ENCODE measurements at regions not wholly inside any gene's neighbourhood (a gene's known extent, or its start where the extent isn't known, plus 50 kb on each side); places are given as distances from the start of the nearest gene placed in this dataset.

DNA sequence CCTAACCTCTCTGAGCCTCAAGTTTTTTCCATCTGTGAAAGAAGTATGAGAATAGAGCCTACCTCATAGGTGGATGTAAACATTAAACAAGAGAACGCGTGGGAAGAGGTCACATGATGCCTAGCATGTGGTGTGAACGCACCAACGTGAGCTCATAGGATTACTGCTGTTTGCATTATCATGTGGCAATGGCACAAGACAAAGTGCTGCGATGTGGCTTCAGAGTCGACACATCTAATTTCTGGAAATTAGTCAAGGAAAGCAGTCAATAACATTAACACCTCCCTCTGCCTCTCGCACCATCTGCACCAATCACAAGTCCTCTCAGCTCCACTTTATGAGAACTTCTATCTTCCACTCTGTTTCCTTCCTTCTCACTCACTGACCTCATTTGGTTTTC lies 489.7 kb downstream of the COG6 start:
- ATAC-seq, result no peak
- Mint-ChIP-seq H3K36me3 (peaks cover 0 to 7% (median 0%) of the 10 kb centered on the region in 5 donors), H3K27ac (peak overlapping the region in 3 of 9 donors; percentile 41 to 46 (median 43)), H3K9me3 (peaks cover 0 to 1% (median 0%) of the 10 kb centered on the region in 11 donors), H3K27me3 (no peaks in the 10 kb centered on the region), H3K4me1 (peaks cover 27 to 68% (median 60%) of the 10 kb centered on the region in 7 donors), H3K4me3 (no peak overlapping the region)
- no peaks in the 10 kb centered on the region for H3K36me3 ChIP-seq (ENCODE audit: control insufficient read depth in 2 of 3, insufficient read depth in 3 of 3, low read length in 3 of 3)
- H3K9me3 ChIP-seq (ENCODE audit: control insufficient read depth in 2 of 3, low read length in 3 of 3), result no peaks in the 10 kb centered on the region
- no peak overlapping the region for H3K27ac ChIP-seq (ENCODE audit: low read depth, low read length)
- H3K4me3 ChIP-seq (ENCODE audit: low read length), result no peak overlapping the region
- H3K4me1 ChIP-seq (ENCODE audit: control insufficient read depth in 2 of 2, insufficient read depth in 2 of 2, low read length in 2 of 2), result peaks cover 0 to 22% of the 10 kb centered on the region in 2 donors
- ChIA-PET POLR2A (no interaction called here), CTCF (interaction anchor here (0.6 to 1.0 kb wide), 3 partner anchors 50 to 524 kb away, joined by 3 read pairs; no protein-coding TSS in a partner anchor)
- H3K27me3 ChIP-seq (ENCODE audit: control insufficient read depth in 2 of 2, insufficient read depth in 2 of 2, low read length in 2 of 2), result no peaks in the 10 kb centered on the region
- peak in 1 of 9 donors; percentile 32 for DNase-seq
- intact Hi-C loops (cut with micrococcal nuclease), result loop anchor here in 1 of 2 donors (5.0 kb wide), 1 partner anchor 38 kb away; no protein-coding TSS in a partner anchor

GRCh38 chr13:40146063-40146462 lies 490.6 kb downstream of the COG6 start:
- peak overlapping the region in 6 of 9 donors; percentile 9 to 67 (median 53) for H3K27ac Mint-ChIP-seq
- Histone ChIP-seq H3K4me3 (ENCODE audit: low read length) (no peak overlapping the region), H3K9me3 (ENCODE audit: control insufficient read depth in 2 of 3, low read length in 3 of 3) (no peaks in the 10 kb centered on the region), H3K27ac (ENCODE audit: low read depth, low read length) (no peak overlapping the region), H3K4me1 (ENCODE audit: control insufficient read depth in 2 of 2, insufficient read depth in 2 of 2, low read length in 2 of 2) (peaks cover 0 to 22% of the 10 kb centered on the region in 2 donors), H3K36me3 (ENCODE audit: control insufficient read depth in 2 of 3, insufficient read depth in 3 of 3, low read length in 3 of 3) (no peaks in the 10 kb centered on the region), H3K27me3 (ENCODE audit: control insufficient read depth in 2 of 2, insufficient read depth in 2 of 2, low read length in 2 of 2) (no peaks in the 10 kb centered on the region)
- peaks cover 31 to 73% (median 62%) of the 10 kb centered on the region in 7 donors for H3K4me1 Mint-ChIP-seq
- peaks cover 0 to 3% (median 0%) of the 10 kb centered on the region in 11 donors for H3K9me3 Mint-ChIP-seq
- POLR2A ChIA-PET, result no interaction called here
- peaks cover 0 to 7% (median 0%) of the 10 kb centered on the region in 5 donors for H3K36me3 Mint-ChIP-seq
- H3K27me3 Mint-ChIP-seq, result no peaks in the 10 kb centered on the region
- no peak for ATAC-seq
- DNase-seq, result no peak
- CTCF ChIA-PET, result interaction anchor here (0.7 kb wide), 1 partner anchor 232 kb away, joined by 3 read pairs; no protein-coding TSS in a partner anchor
- peak overlapping the region in 3 of 10 donors; percentile 40 to 78 (median 41) for H3K4me3 Mint-ChIP-seq
- intact Hi-C loops (cut with micrococcal nuclease), result loop anchor here in 1 of 2 donors (5.0 kb wide), 1 partner anchor 39 kb away; no protein-coding TSS in a partner anchor

GRCh38 chr13:40146611-40147117 lies 491.2 kb downstream of the COG6 start:
- Histone ChIP-seq H3K27me3 (ENCODE audit: control insufficient read depth in 2 of 2, insufficient read depth in 2 of 2, low read length in 2 of 2) (no peaks in the 10 kb centered on the region), H3K4me3 (ENCODE audit: low read length) (no peak overlapping the region), H3K27ac (ENCODE audit: low read depth, low read length) (no peak overlapping the region), H3K4me1 (ENCODE audit: control insufficient read depth in 2 of 2, insufficient read depth in 2 of 2, low read length in 2 of 2) (peaks cover 0 to 22% of the 10 kb centered on the region in 2 donors), H3K9me3 (ENCODE audit: control insufficient read depth in 2 of 3, low read length in 3 of 3) (no peaks in the 10 kb centered on the region), H3K36me3 (ENCODE audit: control insufficient read depth in 2 of 3, insufficient read depth in 3 of 3, low read length in 3 of 3) (no peaks in the 10 kb centered on the region)
- Mint-ChIP-seq H3K4me3 (peak overlapping the region; percentile 2 to 78 (median 40)), H3K36me3 (peaks cover 0 to 9% (median 0%) of the 10 kb centered on the region in 5 donors), H3K27ac (peak overlapping the region; percentile 9 to 82 (median 57)), H3K4me1 (peaks cover 31 to 77% (median 65%) of the 10 kb centered on the region in 7 donors), H3K9me3 (peaks cover 0 to 6% (median 0%) of the 10 kb centered on the region in 11 donors), H3K27me3 (no peaks in the 10 kb centered on the region)
- peak in 5 of 9 donors; percentile 11 to 25 (median 14) for DNase-seq
- intact Hi-C loops (cut with micrococcal nuclease), result loop anchor here in 1 of 2 donors (5.0 kb wide), 1 partner anchor 39 kb away; no protein-coding TSS in a partner anchor
- ChIA-PET POLR2A (no interaction called here), CTCF (no interaction called here)
- no peak for ATAC-seq

DNA sequence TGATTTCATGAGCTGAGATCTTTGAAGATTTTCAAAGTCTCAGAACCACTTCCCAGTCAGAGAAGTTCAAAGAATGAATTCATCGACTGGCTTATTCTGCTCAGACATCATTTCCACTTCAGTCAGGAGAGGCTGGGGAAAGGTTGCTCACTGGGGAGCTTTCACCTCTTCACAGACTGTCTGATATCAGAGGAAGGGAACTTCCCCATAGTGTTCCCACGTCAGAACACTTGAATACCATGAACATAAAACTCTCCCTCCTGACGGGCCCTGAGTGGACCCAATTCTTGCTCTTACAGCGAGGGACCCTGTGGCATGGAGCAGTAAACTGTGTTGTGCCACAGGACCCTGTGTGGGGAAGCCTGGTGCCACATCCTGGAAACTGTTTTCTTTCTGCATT lies 492.6 kb downstream of the COG6 start:
- peaks cover 36 to 78% (median 67%) of the 10 kb centered on the region in 7 donors for H3K4me1 Mint-ChIP-seq

GRCh38 chr13:40148742-40149141 lies 493.3 kb downstream of the COG6 start:
- no peak for DNase-seq
- Histone ChIP-seq H3K27me3 (ENCODE audit: control insufficient read depth in 2 of 2, insufficient read depth in 2 of 2, low read length in 2 of 2) (no peaks in the 10 kb centered on the region), H3K36me3 (ENCODE audit: control insufficient read depth in 2 of 3, insufficient read depth in 3 of 3, low read length in 3 of 3) (no peaks in the 10 kb centered on the region), H3K27ac (ENCODE audit: low read depth, low read length) (peak overlapping the region; percentile 6), H3K9me3 (ENCODE audit: control insufficient read depth in 2 of 3, low read length in 3 of 3) (no peaks in the 10 kb centered on the region), H3K4me3 (ENCODE audit: low read length) (no peak overlapping the region), H3K4me1 (ENCODE audit: control insufficient read depth in 2 of 2, insufficient read depth in 2 of 2, low read length in 2 of 2) (peaks cover 0 to 29% of the 10 kb centered on the region in 2 donors)
- peaks cover 0 to 11% (median 0%) of the 10 kb centered on the region in 5 donors for H3K36me3 Mint-ChIP-seq
- peaks cover 33 to 78% (median 68%) of the 10 kb centered on the region in 7 donors for H3K4me1 Mint-ChIP-seq
- H3K27ac Mint-ChIP-seq, result peak overlapping the region in 8 of 9 donors; percentile 73 to 94 (median 81)
- no peak for ATAC-seq
- ChIA-PET CTCF (no interaction called here), POLR2A (interaction anchor here (0.6 kb wide), 1 partner anchor 73 kb away, joined by 4 read pairs; no protein-coding TSS in a partner anchor)
- intact Hi-C loops (cut with micrococcal nuclease), result loop anchor here (1.0 to 5.0 kb wide), 4 partner anchors 39 to 58 kb away; no protein-coding TSS in a partner anchor
- H3K4me3 Mint-ChIP-seq, result peak overlapping the region in 2 of 10 donors; percentile 45 to 50
- peaks cover 0 to 10% (median 0%) of the 10 kb centered on the region in 11 donors for H3K9me3 Mint-ChIP-seq
- no peaks in the 10 kb centered on the region for H3K27me3 Mint-ChIP-seq

More for the DNA sequence above, 492.6 kb downstream of the COG6 start:
- POLR2A ChIA-PET, result interaction anchor here (0.9 kb wide), 1 partner anchor 24 kb away, joined by 4 read pairs; no protein-coding TSS in a partner anchor
- CTCF ChIA-PET, result interaction anchor here (0.7 kb wide), 1 partner anchor 58 kb away, joined by 3 read pairs; no protein-coding TSS in a partner anchor
- H3K36me3 Mint-ChIP-seq, result peaks cover 0 to 11% (median 0%) of the 10 kb centered on the region in 5 donors
- DNase-seq (peak in 7 of 9 donors; percentile 33 to 72 (median 52)), ATAC-seq (peak; percentile 94)
- peak overlapping the region; percentile 69 to 94 (median 79) for H3K27ac Mint-ChIP-seq
- intact Hi-C loops (cut with micrococcal nuclease), result loop anchor here (1.0 to 5.0 kb wide), 4 partner anchors 39 to 58 kb away; no protein-coding TSS in a partner anchor
- Histone ChIP-seq H3K4me3 (ENCODE audit: low read length) (no peak overlapping the region), H3K4me1 (ENCODE audit: control insufficient read depth in 2 of 2, insufficient read depth in 2 of 2, low read length in 2 of 2) (peaks cover 0 to 23% of the 10 kb centered on the region in 2 donors), H3K27ac (ENCODE audit: low read depth, low read length) (peak overlapping the region; percentile 6), H3K9me3 (ENCODE audit: control insufficient read depth in 2 of 3, low read length in 3 of 3) (no peaks in the 10 kb centered on the region), H3K36me3 (ENCODE audit: control insufficient read depth in 2 of 3, insufficient read depth in 3 of 3, low read length in 3 of 3) (no peaks in the 10 kb centered on the region), H3K27me3 (ENCODE audit: control insufficient read depth in 2 of 2, insufficient read depth in 2 of 2, low read length in 2 of 2) (no peaks in the 10 kb centered on the region)
- peak overlapping the region in 7 of 10 donors; percentile 4 to 50 (median 14) for H3K4me3 Mint-ChIP-seq
- no peaks in the 10 kb centered on the region for H3K27me3 Mint-ChIP-seq
- peaks cover 0 to 9% (median 0%) of the 10 kb centered on the region in 11 donors for H3K9me3 Mint-ChIP-seq

GRCh38 chr13:40149611-40150274 lies 494.3 kb downstream of the COG6 start:
- Histone ChIP-seq H3K9me3 (ENCODE audit: control insufficient read depth in 2 of 3, low read length in 3 of 3) (no peaks in the 10 kb centered on the region), H3K4me1 (ENCODE audit: control insufficient read depth in 2 of 2, insufficient read depth in 2 of 2, low read length in 2 of 2) (peaks cover 0 to 33% of the 10 kb centered on the region in 2 donors), H3K27me3 (ENCODE audit: control insufficient read depth in 2 of 2, insufficient read depth in 2 of 2, low read length in 2 of 2) (no peaks in the 10 kb centered on the region), H3K27ac (ENCODE audit: low read depth, low read length) (no peak overlapping the region), H3K36me3 (ENCODE audit: control insufficient read depth in 2 of 3, insufficient read depth in 3 of 3, low read length in 3 of 3) (no peaks in the 10 kb centered on the region), H3K4me3 (ENCODE audit: low read length) (no peak overlapping the region)
- Mint-ChIP-seq H3K27me3 (no peaks in the 10 kb centered on the region), H3K36me3 (peaks cover 0 to 11% (median 0%) of the 10 kb centered on the region in 5 donors), H3K27ac (peak overlapping the region in 5 of 9 donors; percentile 13 to 78 (median 53)), H3K4me3 (no peak overlapping the region), H3K4me1 (peaks cover 31 to 80% (median 69%) of the 10 kb centered on the region in 7 donors), H3K9me3 (peaks cover 0 to 10% (median 0%) of the 10 kb centered on the region in 11 donors)
- intact Hi-C loops (cut with micrococcal nuclease), result loop anchor here (2.0 to 5.0 kb wide), 2 partner anchors 42 to 53 kb away; no protein-coding TSS in a partner anchor
- CTCF ChIA-PET, result no interaction called here
- POLR2A ChIA-PET, result interaction anchor here (0.6 kb wide), 1 partner anchor 74 kb away, joined by 4 read pairs; no protein-coding TSS in a partner anchor
- no peak for DNase-seq
- no peak for ATAC-seq

Measured in naive thymus-derived CD4-positive, alpha-beta T cell (primary cell).